ENCODE measurements at regions not wholly inside any gene's neighbourhood (a gene's known extent, or its start where the extent isn't known, plus 50 kb on each side); places are given as distances from the start of the nearest gene placed in this dataset.

DNA sequence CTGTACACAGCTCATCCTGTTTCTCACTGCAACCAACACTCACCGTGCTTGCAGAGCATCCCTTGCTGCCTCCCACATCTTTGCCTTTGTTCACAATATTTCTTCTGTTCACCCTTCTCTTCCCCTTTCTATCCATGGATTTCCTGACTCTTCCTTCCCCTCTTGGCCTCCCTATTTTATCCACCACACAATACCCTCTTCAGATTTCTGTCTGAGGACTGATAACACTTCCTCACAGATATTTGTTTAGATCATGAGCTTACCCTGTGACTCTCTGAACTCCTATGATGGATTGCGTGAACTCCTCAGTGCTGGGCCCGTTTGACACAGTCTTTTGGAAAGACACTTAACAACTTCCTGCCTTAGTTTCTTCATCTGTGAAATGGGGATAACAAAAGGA is 62.8 kb upstream of the GPR158 start:
- TF ChIP-seq EZH2phosphoT487 (IDR thresholded peaks at IDR 0.05; ENCODE audit: borderline replicate concordance, low read depth) (no peak), RAD21 (IDR thresholded peaks at IDR 0.05; ENCODE audit: low read length) (no peak), JUND (IDR thresholded peaks at IDR 0.05) (no peak), TAF1 (IDR thresholded peaks at IDR 0.05; ENCODE audit: borderline replicate concordance, low read depth, low read length) (no peak), CHD2 (IDR thresholded peaks at IDR 0.05; ENCODE audit: low read length, partially characterized antibody) (no peak), NRF1 (IDR thresholded peaks at IDR 0.05; ENCODE audit: low read depth, low read length) (no peak), POLR2AphosphoS5 (IDR thresholded peaks at IDR 0.05; ENCODE audit: low read depth, low read length) (no peak), TEAD4 (IDR thresholded peaks at IDR 0.05; ENCODE audit: borderline replicate concordance, insufficient read depth) (no peak), YY1 (IDR thresholded peaks at IDR 0.05; ENCODE audit: low read depth) (no peak), EP300 (IDR thresholded peaks at IDR 0.05; ENCODE audit: borderline replicate concordance in 1 of 2, low read depth in 1 of 2, low read length in 1 of 2) (no peak), ELF1 (IDR thresholded peaks at IDR 0.05) (no peak)
- TF ChIP-seq, protein P1, sequence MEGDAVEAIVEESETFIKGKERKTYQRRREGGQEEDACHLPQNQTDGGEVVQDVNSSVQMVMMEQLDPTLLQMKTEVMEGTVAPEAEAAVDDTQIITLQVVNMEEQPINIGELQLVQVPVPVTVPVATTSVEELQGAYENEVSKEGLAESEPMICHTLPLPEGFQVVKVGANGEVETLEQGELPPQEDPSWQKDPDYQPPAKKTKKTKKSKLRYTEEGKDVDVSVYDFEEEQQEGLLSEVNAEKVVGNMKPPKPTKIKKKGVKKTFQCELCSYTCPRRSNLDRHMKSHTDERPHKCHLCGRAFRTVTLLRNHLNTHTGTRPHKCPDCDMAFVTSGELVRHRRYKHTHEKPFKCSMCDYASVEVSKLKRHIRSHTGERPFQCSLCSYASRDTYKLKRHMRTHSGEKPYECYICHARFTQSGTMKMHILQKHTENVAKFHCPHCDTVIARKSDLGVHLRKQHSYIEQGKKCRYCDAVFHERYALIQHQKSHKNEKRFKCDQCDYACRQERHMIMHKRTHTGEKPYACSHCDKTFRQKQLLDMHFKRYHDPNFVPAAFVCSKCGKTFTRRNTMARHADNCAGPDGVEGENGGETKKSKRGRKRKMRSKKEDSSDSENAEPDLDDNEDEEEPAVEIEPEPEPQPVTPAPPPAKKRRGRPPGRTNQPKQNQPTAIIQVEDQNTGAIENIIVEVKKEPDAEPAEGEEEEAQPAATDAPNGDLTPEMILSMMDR (IDR thresholded peaks at IDR 0.05): no peak
- TF ChIP-seq, protein P2, sequence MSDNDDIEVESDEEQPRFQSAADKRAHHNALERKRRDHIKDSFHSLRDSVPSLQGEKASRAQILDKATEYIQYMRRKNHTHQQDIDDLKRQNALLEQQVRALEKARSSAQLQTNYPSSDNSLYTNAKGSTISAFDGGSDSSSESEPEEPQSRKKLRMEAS (IDR thresholded peaks at IDR 0.05; ENCODE audit: low read depth): no peak
- TF ChIP-seq, protein P3, sequence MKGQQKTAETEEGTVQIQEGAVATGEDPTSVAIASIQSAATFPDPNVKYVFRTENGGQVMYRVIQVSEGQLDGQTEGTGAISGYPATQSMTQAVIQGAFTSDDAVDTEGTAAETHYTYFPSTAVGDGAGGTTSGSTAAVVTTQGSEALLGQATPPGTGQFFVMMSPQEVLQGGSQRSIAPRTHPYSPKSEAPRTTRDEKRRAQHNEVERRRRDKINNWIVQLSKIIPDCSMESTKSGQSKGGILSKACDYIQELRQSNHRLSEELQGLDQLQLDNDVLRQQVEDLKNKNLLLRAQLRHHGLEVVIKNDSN (IDR thresholded peaks at IDR 0.05; ENCODE audit: borderline replicate concordance, low read depth): no peak

All from SK-N-SH (cell line).